ENCODE measurements at regions not wholly inside any gene's neighbourhood (a gene's known extent, or its start where the extent isn't known, plus 50 kb on each side); places are given as distances from the start of the nearest gene placed in this dataset.
"Not testable (repeated sequence)": the region's sequence is repeated elsewhere in the genome, so short reads cannot be mapped to it uniquely, and the experiment has no call there.

- DNase-seq: not testable (repeated sequence)
Measured at GRCh38 chr1:29681416-29681815, 445.1 kb downstream of the PTPRU start.

GRCh38 chr1:29679828-29680558 lies 443.7 kb downstream of the PTPRU start:
- DNase-seq: no peak

GRCh38 chr1:29679316-29679715 lies 443.0 kb downstream of the PTPRU start:
- no peak for DNase-seq

- DNase-seq: no peak
Measured at GRCh38 chr1:29677028-29678024, 441.0 kb downstream of the PTPRU start.

- no peak for DNase-seq
Measured at GRCh38 chr1:29676496-29676895, 440.2 kb downstream of the PTPRU start.

GRCh38 chr1:29675481-29676263 lies 439.4 kb downstream of the PTPRU start:
- DNase-seq: no peak

- no peak for DNase-seq
Measured at GRCh38 chr1:29674627-29675326, 438.5 kb downstream of the PTPRU start.

- no peak for DNase-seq
Measured at GRCh38 chr1:29673669-29674626, 437.6 kb downstream of the PTPRU start.

GRCh38 chr1:29673228-29673500 lies 436.8 kb downstream of the PTPRU start:
- no peak for DNase-seq

GRCh38 chr1:29672416-29673227 lies 436.3 kb downstream of the PTPRU start:
- no peak for DNase-seq

- no peak for DNase-seq
Measured at GRCh38 chr1:29671446-29672356, 435.4 kb downstream of the PTPRU start.

- DNase-seq: no peak
Measured at GRCh38 chr1:29670752-29671151, 434.4 kb downstream of the PTPRU start.

GRCh38 chr1:29669912-29670311 lies 433.6 kb downstream of the PTPRU start:
- DNase-seq: no peak

- DNase-seq: no peak
Measured at GRCh38 chr1:29669158-29669871, 433.0 kb downstream of the PTPRU start.

GRCh38 chr1:29668551-29669157 lies 432.3 kb downstream of the PTPRU start:
- no peak for DNase-seq

GRCh38 chr1:29667951-29668350 lies 431.6 kb downstream of the PTPRU start:
- no peak for DNase-seq

- no peak for DNase-seq
Measured at GRCh38 chr1:29664711-29665110, 428.4 kb downstream of the PTPRU start.

GRCh38 chr1:29658688-29659087 lies 422.4 kb downstream of the PTPRU start:
- DNase-seq: no peak

Measured in CD4-positive, alpha-beta T cell treated with Interleukin-1 beta for 1 hour (primary cell).